ENCODE measurements at regions not wholly inside any gene's neighbourhood (a gene's known extent, or its start where the extent isn't known, plus 50 kb on each side); places are given as distances from the start of the nearest gene placed in this dataset.

DNA sequence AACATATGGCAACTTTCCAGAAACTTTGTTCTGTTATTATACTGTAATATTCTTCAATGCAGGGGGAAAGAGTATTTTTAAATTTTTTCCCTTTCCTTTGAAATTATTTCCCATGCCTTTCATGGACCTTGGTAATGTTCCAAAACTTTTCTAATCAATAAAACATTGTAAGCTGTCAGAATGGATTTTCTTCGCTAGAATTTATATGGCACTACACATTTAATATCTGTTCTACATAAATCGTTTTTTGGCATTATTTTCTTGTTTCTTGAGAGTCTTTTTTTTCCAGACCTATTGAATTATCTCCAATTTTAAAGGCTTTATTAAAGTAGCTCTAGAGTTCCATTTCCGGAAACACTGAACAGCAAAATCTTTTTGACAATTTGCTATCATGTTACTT is 249.0 kb downstream of the TMEM167A start:
- Histone ChIP-seq H3K36me3 (ENCODE audit: insufficient read depth, low read length) (no peaks in the 10 kb centered on the region), H3K9ac (ENCODE audit: low read depth, low read length) (no peak overlapping the region), H3K9me3 (ENCODE audit: control insufficient read depth, insufficient read depth, low read length) (no peaks in the 10 kb centered on the region), H3K4me1 (ENCODE audit: insufficient read depth, low read length) (no peaks in the 10 kb centered on the region)

DNA sequence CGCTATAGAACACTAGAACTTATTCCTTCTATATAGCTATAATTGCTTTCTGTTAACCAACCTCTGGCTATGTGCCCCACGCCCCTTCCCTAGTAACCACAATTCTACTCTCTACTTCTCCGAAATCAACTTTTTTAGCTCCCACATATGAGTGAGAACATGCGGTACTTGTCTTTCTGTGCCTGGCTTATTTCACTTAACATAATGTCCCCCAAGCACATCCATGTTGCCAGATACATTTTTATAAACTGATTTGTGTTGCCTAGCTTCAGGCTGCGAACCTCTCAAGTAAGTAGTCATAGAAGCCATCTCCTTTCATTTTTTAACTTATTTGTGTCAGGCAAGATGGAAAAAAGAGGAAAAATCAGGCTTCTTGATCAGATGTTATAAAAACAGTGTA is 249.5 kb downstream of the TMEM167A start:
- Histone ChIP-seq H3K9ac (ENCODE audit: low read depth, low read length) (no peak overlapping the region), H3K4me1 (ENCODE audit: insufficient read depth, low read length) (no peaks in the 10 kb centered on the region), H3K9me3 (ENCODE audit: control insufficient read depth, insufficient read depth, low read length) (no peaks in the 10 kb centered on the region), H3K36me3 (ENCODE audit: insufficient read depth, low read length) (no peaks in the 10 kb centered on the region)

DNA sequence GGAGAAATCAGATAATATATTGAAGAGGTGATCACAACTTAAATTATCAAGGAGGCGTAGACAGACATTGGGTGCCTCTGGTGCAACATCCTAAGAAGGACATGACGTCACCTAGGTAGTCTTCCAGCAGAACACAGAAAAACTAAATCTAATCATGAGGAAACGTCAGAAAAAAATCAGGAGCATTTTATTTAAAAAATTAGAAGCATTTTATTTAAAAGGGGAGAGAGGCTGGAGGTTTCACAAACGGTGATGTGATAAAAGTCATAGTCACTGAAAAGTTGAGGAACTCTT is 254.6 kb downstream of the TMEM167A start:
- Histone ChIP-seq H3K9me3 (ENCODE audit: control insufficient read depth, insufficient read depth, low read length) (no peaks in the 10 kb centered on the region), H3K36me3 (ENCODE audit: insufficient read depth, low read length) (no peaks in the 10 kb centered on the region), H3K4me1 (ENCODE audit: insufficient read depth, low read length) (peaks cover 5% of the 10 kb centered on the region; the same call in 1 of the 2 replicates), H3K9ac (ENCODE audit: low read depth, low read length) (no peak overlapping the region)

DNA sequence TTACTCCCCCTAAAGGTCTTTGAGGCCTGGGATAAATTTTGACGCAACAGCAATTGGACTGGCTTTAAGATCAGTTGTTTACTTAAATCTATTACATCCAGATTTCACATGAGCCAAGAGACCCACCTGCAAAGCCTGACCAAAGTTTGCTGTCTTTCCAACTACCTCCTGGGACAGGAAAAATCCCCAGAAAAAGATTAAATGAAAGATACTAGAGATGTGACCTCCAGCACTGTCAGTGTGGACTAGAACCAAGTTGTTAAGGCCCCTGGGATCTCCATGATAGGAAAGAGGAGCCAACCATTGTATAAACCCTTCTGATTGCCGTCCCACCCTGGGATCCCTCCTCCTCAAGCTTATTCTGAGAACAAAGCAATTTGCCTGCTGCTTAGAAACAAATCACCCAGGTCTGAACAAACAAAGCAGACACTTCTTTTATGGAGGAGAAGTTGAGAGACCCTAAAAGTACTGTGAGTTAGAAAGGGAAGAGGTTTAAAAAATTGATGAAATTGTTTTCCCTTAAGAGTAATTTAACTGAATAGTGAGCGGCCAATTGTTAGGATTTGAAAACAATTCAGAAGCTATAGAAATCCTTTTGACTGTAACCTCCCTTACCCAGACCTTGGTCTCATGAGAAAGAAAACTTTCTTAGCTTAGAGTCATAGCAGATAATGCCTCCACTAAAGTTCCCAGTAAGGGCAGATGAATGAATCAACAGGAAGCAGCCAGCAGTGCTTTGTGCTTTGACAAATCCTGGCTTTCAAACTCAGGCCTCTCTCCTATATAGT is 255.2 kb downstream of the TMEM167A start:
- no peak overlapping the region for H3K9ac ChIP-seq (ENCODE audit: low read depth, low read length)
- H3K4me1 ChIP-seq (ENCODE audit: insufficient read depth, low read length), result peaks cover 5% of the 10 kb centered on the region; the same call in 1 of the 2 replicates
- no peaks in the 10 kb centered on the region for H3K9me3 ChIP-seq (ENCODE audit: control insufficient read depth, insufficient read depth, low read length)
- no peaks in the 10 kb centered on the region for H3K36me3 ChIP-seq (ENCODE audit: insufficient read depth, low read length)

DNA sequence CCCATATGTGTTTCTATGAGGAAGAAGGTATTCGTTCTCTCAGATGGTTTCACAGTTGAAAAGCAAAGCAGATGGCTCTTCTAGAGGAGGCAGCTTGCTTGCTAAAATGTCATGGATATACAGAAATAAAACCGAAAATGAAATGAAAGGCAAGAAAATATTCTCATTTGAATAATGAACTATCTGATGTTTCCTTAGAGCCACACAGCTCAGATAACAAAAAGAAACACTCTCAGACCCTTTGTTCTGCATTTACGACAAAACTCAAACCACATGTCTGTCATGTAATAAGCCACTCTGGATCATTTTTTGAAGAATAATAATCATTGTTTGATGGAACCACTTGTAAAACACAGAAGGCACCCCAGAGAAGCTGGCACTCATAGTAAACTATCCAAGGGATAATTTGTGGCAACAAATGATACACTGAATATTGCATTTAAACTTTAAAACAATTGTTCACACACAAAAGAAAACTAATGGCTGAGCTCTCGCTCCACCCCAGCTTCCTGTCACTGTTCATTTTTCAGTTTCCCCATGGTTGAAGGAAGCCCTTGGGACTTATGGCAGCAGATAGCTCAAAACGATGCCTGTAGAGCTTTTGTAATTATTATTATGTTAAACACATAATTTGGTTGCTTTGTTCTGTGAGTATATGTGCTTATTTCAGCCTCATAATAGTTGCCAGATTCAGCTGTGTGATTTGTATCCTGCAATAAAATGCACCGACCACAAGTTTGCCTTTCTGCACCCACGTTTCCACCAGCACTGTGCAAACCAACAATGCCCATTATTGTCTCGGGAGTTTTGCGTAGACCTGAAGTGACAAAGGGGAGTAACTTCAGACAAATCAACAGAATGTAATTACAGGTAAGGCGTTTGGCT is 256.0 kb downstream of the TMEM167A start:
- Histone ChIP-seq H3K36me3 (ENCODE audit: insufficient read depth, low read length) (no peaks in the 10 kb centered on the region), H3K9me3 (ENCODE audit: control insufficient read depth, insufficient read depth, low read length) (no peaks in the 10 kb centered on the region), H3K9ac (ENCODE audit: low read depth, low read length) (no peak overlapping the region), H3K4me1 (ENCODE audit: insufficient read depth, low read length) (peaks cover 5% of the 10 kb centered on the region; the same call in 1 of the 2 replicates)

DNA sequence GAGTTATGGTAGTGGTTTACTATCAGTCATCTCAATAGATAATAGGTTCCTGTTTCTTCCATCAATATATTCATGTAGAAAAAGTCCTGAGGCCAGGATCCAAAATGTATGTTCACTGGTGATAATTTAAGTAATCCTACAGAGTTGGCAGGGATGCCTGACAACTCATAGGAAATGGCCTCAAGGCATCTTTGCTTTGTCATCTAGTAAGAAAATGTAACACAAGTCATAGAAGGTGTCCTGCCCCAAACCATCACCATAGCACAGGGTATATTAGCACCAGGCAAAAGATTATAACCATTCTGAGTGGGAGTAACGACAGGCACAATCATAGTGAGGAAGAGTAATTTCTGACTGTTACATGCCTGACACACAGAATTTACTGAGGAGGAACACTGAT is 257.0 kb downstream of the TMEM167A start:
- H3K36me3 ChIP-seq (ENCODE audit: insufficient read depth, low read length), result no peaks in the 10 kb centered on the region
- H3K9ac ChIP-seq (ENCODE audit: low read depth, low read length), result no peak overlapping the region
- H3K4me1 ChIP-seq (ENCODE audit: insufficient read depth, low read length), result peaks cover 5% of the 10 kb centered on the region; the same call in 1 of the 2 replicates
- no peaks in the 10 kb centered on the region for H3K9me3 ChIP-seq (ENCODE audit: control insufficient read depth, insufficient read depth, low read length)

DNA sequence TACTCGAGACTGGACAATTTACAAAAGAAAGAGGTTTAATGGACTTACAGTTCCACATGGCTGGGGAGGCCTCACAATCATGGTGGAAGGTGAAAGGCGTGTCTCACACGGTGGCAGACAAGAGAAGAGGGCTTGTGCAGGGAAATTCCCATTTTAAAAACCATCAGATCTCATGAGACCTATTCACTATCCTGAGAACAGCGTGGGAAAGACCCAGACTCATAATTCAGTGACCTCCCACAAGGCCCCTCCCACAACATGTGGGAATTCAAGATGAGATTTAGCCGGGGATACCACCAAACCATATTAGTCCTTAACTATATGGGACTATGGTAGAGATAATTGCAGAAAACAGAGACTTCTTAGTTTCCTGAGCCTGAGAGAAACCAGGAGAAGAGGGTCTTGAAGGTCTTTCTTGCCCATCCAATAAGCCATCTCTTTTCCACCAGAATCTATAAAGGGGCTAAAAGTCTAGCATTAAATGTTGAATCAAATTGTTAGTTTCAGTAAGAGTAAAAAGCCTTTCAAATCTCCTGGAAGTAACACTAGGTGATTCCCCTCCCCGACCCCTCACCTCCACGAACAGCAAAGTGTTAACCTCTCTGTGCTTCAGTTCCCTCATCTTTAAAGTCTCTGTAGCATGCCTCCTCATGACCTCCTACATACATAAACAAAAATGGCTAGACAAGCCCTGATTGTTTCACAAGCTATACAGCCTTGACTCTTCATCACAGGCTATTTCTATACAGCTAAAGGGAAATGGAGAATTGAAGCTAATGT is 259.1 kb downstream of the TMEM167A start:
- Histone ChIP-seq H3K9me3 (ENCODE audit: control insufficient read depth, insufficient read depth, low read length) (no peaks in the 10 kb centered on the region), H3K4me1 (ENCODE audit: insufficient read depth, low read length) (peaks cover 5% of the 10 kb centered on the region; the same call in 1 of the 2 replicates), H3K36me3 (ENCODE audit: insufficient read depth, low read length) (no peaks in the 10 kb centered on the region), H3K9ac (ENCODE audit: low read depth, low read length) (no peak overlapping the region)

DNA sequence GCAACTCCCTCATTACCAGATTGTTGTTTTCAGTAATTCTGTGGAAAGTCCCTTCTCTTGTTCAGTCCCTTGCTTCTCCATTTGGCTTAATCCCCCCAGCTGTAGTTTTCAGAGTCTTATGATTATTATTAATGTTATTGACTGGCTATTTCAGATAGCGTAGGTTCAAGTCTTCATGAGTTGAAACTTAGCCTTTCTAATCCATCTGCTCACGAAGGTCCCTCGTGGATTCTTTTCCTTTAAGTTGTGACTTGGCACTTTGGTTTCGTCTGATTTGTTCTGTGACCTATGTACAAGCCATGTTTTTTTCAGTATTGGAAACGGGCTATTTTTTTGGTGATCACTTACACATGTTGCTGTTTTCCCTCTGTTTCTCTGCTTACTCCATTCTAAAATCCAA is 260.3 kb downstream of the TMEM167A start:
- Histone ChIP-seq H3K9ac (ENCODE audit: low read depth, low read length) (no peak overlapping the region), H3K36me3 (ENCODE audit: insufficient read depth, low read length) (no peaks in the 10 kb centered on the region), H3K9me3 (ENCODE audit: control insufficient read depth, insufficient read depth, low read length) (no peaks in the 10 kb centered on the region), H3K4me1 (ENCODE audit: insufficient read depth, low read length) (peaks cover 3% of the 10 kb centered on the region; the same call in 1 of the 2 replicates)

DNA sequence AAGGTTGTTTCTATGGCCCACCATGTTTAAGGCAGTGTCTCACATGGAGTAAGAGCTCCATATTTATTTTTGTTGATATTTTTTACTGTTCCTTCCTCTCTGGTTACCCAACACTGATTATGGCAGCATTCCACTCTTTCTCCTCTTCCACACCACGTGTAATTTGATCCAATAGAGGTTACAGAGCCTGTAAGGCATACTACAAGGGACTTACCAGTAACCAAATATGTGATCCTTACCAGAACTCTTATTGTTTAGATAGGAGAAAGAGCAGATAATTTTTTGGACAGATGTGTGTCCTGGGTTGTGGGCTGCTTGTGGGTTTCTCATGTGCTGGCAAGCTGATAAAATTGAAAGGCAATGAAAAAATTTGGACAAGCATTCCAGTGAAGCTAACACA is 261.3 kb downstream of the TMEM167A start:
- H3K4me1 ChIP-seq (ENCODE audit: insufficient read depth, low read length), result no peaks in the 10 kb centered on the region
- no peaks in the 10 kb centered on the region for H3K9me3 ChIP-seq (ENCODE audit: control insufficient read depth, insufficient read depth, low read length)
- H3K36me3 ChIP-seq (ENCODE audit: insufficient read depth, low read length), result no peaks in the 10 kb centered on the region
- no peak overlapping the region for H3K9ac ChIP-seq (ENCODE audit: low read depth, low read length)

DNA sequence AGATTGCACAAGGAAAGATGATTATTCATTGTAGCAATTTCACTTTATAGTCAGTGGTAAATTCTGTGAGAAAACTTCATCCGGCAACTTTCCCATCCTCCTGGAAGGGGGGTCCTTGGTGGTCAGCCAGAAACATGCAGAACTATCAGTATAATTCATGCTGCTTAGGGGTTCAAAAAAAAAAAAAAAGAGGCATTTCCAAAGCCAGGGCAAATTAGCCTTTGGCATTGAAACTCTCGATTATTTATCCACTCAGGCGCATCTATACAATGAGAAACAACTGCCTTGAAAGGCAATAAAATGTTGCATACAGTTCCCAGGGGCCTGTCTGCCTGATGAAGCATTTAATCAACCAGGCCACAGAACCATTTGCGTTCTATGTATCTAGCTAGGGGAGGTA is 263.3 kb downstream of the TMEM167A start:
- H3K9me3 ChIP-seq (ENCODE audit: control insufficient read depth, insufficient read depth, low read length), result no peaks in the 10 kb centered on the region
- no peaks in the 10 kb centered on the region for H3K4me1 ChIP-seq (ENCODE audit: insufficient read depth, low read length)
- no peak overlapping the region for H3K9ac ChIP-seq (ENCODE audit: low read depth, low read length)
- H3K36me3 ChIP-seq (ENCODE audit: insufficient read depth, low read length), result no peaks in the 10 kb centered on the region

DNA sequence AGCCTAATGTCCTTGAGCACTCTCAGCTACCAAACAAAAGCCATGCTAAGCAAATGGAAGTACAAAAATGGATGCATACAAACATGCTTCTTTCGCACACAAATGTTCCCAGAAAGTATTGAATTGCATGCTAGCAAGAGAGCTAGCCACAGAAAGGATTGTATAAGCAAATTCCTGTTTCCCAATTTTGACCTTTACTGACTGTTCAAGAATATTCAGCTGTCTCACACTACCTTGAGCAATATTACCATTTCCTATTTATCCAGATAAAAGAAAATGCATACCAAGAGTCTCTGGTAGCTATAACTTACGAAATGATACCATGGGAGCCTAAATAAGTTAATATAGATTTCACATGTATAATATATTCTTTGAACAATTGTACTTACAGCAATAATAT is 264.6 kb downstream of the TMEM167A start:
- Histone ChIP-seq H3K36me3 (ENCODE audit: insufficient read depth, low read length) (no peaks in the 10 kb centered on the region), H3K4me1 (ENCODE audit: insufficient read depth, low read length) (no peaks in the 10 kb centered on the region), H3K9me3 (ENCODE audit: control insufficient read depth, insufficient read depth, low read length) (no peaks in the 10 kb centered on the region), H3K9ac (ENCODE audit: low read depth, low read length) (no peak overlapping the region)

DNA sequence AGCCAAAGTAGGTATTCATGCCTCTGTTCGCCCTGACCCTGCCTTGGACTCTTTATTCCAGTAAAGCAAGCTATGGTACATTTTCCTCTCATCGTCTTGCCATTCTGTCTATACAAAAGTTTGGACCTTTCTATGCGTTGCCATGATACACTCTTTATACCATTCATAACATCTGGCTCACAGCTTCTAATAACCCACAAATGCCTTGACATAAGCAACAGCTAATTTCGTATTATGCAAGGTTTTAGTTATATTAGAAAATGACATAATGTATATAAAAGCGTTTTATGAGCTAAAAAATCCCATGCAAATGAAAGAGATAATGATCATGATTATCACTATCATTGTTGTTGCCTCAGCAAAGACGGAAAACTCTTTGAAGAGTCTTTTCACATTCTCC is 265.7 kb downstream of the TMEM167A start:
- H3K4me1 ChIP-seq (ENCODE audit: insufficient read depth, low read length), result no peaks in the 10 kb centered on the region
- H3K36me3 ChIP-seq (ENCODE audit: insufficient read depth, low read length), result no peaks in the 10 kb centered on the region
- no peaks in the 10 kb centered on the region for H3K9me3 ChIP-seq (ENCODE audit: control insufficient read depth, insufficient read depth, low read length)
- H3K9ac ChIP-seq (ENCODE audit: low read depth, low read length), result no peak overlapping the region

DNA sequence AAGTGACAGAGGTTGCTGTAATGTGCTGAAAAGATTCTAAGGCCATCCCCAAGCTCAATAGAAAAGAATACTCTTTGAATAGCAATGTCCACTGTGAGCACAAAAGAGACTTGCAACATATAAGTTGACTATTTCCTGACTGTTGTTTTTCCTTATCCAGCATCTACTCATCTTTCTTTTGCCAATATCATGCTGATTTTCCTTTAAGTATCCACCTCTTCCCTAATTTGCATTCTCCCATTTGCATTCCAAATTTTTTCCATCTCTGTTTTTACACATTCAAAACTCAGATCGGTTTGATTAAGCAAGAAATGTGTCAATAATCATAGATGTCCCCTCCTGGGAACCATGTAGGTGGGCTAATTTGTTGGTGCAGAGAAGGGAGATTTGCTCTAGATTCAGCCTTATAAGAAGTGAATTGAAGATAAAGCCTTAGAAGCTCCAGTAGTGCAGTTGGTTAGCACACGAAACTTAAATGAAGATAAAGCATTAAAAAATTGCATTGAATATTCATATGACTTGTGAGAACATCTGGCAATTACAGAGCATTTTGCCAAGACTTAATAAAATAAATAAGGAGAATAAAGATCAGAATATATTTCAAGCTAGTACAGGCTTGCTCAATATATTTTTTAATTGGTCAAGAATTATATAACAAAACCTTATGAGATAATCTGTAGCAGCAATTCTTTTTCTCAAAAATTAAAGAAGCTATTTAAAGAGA is 267.6 kb downstream of the TMEM167A start:
- Histone ChIP-seq H3K36me3 (ENCODE audit: insufficient read depth, low read length) (no peaks in the 10 kb centered on the region), H3K9me3 (ENCODE audit: control insufficient read depth, insufficient read depth, low read length) (no peaks in the 10 kb centered on the region)

DNA sequence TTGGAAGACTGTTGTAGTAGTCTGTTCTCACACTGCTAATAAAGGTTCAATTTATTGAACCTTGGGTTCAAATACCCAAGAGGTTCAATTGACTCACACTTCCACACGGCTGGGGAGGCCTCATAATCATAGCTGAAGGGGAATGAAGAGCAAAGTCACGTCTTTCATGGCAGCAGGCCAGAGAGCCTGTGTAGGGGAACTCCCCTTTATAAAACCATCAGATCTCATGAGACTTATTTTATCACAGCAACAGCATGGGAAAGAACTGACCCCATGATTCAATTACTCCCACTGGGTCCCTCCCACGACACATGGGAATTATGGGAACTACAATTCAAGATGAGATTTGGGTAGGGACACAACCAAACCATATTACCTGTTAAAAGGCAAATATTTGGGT is 268.2 kb downstream of the TMEM167A start:
- Histone ChIP-seq H3K9me3 (ENCODE audit: control insufficient read depth, insufficient read depth, low read length) (no peaks in the 10 kb centered on the region), H3K36me3 (ENCODE audit: insufficient read depth, low read length) (no peaks in the 10 kb centered on the region), H3K4me1 (ENCODE audit: insufficient read depth, low read length) (no peaks in the 10 kb centered on the region), H3K9ac (ENCODE audit: low read depth, low read length) (no peak overlapping the region)

More for the DNA sequence above, 267.6 kb downstream of the TMEM167A start:
- Histone ChIP-seq H3K9ac (ENCODE audit: low read depth, low read length) (no peak overlapping the region), H3K4me1 (ENCODE audit: insufficient read depth, low read length) (no peaks in the 10 kb centered on the region)

Measured in ES-I3 (cell line).